Astrocyte of the hippocampus (primary cell): ENCODE measurements at regions not wholly inside any gene's neighbourhood (a gene's known extent, or its start where the extent isn't known, plus 50 kb on each side); places are given as distances from the start of the nearest gene placed in this dataset.
"Not testable (repeated sequence)": the region's sequence is repeated elsewhere in the genome, so short reads cannot be mapped to it uniquely, and the experiment has no call there.

Experiments
- DNase-seq: peaks from one replicate; pipeline ENCODE4 v3.0.0; 2011; ENCODE audit warnings: low read depth, low spot score

DNA sequence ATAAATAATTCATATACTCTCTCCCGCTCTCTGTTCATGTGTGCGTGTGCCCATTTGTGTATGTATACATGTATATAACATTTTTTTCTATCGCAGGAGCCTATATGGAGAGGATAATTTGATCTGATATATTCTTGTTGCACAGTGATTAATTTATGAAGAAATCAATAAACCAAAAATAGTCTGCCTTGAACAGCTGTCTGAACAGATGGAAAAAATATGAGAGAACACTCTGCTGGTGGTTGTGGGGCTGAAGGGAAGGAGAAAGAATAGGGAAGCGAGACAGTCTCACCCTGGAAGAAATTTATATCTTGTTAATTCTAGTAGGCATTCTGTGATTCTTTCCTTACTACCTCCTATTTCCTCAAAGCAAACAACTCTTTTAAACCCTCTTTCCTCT lies 96.6 kb upstream of the B3GAT2 start:
- DNase-seq, result no peak

DNA sequence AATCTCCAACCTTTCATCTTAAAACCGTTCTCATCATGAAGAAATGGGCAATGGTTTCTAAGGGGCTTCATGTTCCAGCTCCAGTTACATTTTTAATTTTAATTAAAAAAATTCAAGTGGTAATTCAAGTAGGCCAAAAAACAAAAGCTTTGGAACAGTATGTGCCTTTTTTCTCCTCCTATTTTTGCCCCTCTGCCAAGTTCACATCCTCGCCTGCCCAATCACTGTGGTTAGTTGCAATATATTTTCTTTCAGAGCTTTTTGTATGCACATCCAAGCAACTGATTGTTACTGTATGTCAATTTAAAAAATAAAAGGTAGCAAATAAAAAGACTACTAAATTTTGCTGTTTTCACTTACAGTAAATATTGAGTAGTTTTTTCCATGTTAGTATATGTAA lies 99.8 kb upstream of the B3GAT2 start:
- no peak for DNase-seq

DNA sequence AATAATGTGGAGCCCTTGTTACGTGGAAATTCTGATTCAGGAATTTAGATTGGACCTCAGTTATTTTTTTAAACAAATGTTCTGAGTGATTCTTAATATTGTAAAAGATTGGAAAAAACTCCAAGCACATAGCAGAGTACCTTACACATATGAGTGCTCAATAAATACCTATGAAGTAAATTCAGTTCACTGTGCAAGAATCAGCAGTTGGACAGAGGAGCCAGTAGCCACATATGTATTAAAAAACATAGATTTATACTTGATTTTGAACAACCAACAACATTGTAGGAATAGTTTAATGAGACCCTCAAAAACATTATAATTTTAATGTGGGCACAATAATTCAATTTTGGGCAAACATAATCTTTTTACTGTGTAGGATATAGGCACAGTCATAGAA lies 109.3 kb upstream of the B3GAT2 start:
- no peak for DNase-seq

DNA sequence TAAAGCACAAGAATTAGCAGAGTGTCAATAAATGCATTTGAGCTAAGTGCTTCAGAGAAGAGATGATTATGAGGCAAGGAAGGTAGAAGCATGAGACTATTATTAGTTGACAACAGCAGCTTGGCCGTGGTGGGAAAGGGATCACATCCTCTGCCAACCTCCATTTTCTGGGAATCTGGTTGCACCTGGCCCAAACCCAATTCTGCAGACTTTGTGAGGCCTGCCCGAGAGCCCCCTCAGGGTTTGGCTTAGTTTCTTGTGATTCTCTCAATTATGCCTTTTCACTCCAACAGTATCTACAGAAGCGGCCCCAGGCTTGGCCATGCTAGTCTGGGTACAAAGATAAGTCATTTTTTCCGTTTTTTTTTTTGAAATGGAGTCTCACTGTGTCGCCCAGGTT lies 111.0 kb upstream of the B3GAT2 start:
- no peak for DNase-seq

DNA sequence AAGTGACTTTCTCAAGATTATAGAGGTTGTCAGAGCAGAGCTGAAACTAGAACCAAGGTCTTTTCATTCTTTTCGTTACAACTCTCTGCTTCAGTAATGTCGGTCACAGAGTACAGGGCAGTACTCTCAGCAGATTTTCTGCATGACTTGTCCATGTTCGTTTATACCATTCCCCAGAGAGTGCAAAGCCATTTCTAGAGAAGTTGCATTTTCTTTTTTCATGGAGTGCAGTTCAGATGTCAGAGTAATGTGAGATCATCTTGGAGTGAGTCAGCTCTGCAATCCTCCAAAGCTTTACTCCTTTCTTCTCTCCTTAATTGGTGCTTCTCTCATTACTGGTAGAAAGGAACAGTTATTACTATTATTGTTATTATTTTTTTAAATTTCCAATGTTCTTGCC lies 115.6 kb upstream of the B3GAT2 start:
- DNase-seq, result peak; percentile 46

DNA sequence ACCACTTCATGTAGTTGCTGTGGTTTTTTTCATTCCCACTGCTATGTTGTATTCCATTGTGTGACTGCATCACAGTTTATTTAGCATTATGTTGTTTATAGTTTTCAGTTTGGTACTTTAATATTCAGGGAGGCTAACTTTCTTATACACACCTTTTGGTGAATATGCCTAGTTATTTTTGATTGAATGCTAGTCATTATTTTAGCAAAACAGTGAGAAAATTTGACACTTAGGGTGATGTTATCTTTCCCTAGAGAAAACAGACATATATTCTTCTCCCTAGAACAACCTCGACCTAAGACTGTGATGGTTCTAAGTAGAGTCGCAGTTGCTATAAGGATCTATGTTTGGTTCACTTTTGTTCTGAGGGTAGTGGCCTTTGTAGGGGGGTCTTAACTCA lies 120.8 kb upstream of the B3GAT2 start:
- no peak for DNase-seq

DNA sequence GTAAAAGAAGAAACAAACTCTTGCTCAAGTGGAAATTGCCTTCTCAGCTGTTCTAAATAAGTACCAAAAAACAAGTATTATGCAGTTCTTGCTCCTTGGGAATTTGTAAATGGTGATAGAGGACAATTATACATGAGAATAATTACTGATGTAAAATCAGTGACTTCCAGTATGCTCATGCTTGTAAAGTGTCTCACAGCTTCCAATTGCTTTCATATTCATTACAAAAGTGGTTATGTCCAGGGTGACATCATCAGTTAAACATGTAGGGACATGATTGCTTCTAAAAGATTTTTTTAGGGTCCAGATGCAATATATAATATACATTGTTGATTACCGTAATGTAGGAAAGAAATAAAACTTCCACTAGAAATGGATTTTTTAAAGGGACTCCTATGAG lies 122.8 kb upstream of the B3GAT2 start:
- peak; percentile 46 for DNase-seq

DNA sequence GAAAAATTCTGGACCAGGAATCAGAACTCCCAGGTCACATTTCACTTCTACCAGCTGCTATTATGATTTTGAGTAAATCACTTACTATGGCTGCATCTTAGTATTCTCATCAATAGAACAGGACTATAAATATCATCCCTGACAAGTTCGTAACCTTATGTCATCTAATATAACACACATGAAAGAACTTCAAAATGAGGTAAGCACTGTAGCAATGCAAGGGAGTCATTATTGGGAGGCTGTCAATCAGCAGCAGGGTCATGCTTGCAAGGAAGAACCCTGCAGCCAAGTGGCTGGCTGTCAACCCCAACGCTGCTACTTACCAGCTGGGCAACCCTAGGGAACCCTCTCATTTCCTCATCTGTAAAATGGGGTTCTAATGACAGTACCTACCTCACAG lies 123.3 kb upstream of the B3GAT2 start:
- peak; percentile 3 for DNase-seq

DNA sequence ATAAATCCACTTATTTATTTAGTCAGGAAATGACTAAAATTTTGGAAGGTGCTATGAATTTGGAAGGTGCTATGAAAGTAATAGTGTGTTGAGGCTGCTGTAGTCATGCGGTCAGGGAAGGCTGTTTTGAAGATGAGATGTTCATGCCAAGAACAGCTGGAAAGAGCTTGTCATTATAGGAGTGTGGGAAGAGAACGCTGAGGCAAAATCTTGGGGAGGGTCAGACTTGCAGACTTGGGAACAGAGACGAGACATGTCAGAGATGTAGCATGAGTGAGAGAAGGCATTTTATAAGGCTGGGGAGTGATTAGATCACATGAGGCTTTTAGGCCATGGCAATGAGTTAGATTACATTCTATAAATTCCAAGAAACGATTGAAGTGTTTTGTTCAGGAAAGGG lies 124.0 kb upstream of the B3GAT2 start:
- DNase-seq, result peak; percentile 24

DNA sequence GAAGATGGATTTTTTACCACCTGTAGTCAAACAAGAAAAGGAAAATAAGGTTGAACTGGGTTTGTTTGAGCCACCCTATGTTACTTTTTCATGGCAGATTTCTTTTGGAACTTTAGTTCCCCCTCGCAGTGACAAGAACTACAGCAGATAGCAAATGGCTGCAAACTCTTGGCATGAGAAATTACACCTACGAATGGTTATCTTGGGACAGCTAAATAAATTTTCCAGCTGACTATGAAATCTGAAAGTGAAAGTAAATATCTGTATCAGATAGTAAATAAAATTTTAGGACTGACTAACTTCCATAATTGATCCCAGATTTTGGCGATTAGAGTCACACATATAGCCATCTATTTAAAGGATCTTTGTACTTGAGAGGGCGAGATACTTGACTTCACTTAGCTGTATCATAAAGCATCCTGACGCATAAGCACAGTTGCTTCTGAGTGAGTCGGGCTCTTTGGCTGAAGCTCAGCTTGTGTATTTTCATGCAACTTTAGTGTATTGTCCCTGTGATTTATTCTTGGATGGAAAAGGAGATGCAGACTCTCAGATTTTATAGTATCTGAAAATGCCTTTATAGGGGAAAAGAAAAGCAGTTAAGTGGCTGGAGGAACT lies 125.3 kb upstream of the B3GAT2 start:
- DNase-seq, result peak; percentile 29

DNA sequence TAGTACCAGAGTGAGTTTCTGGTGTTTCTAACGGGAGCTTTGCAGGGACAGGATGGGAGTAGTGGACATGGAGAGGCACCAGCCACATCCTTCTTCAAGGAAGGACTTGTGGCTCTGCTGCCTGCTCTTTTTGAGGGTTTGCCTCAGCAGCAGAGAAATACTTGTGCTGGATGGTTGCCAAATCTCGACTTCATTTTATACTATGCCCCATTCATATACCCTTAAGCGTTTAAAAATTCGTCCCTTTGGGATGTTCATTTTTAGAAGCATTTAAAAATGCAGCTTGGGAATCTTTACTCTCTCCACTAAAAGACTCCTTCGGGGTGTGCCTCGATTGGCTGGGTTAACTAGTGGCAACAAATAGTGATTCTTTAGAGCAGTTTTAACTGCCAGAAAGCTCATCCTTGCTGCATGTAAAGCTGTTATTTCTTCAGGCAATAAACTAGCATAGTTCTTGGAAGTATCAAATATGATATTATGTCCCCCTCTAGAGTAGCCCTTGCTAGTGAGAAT lies 126.5 kb upstream of the B3GAT2 start:
- DNase-seq, result peak; percentile 9

DNA sequence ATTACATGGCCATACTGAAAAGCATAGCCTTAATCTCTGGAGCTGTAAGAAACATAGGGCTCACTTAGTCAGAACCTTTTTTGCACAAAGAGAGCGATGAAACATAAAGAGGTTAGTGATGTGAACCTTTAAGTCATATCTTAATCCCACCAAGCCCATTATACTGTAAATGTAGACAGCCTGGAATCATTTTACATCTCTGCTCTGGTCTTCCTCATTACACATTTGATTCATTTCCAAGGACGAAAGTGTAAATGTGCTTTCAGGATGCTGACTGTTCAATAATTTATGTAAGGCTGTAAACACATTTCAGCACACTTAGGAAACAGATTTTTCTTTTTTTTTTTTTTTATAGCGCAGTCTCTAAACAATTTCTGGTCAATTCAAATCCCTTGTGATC lies 131.3 kb upstream of the B3GAT2 start:
- DNase-seq, result no peak

DNA sequence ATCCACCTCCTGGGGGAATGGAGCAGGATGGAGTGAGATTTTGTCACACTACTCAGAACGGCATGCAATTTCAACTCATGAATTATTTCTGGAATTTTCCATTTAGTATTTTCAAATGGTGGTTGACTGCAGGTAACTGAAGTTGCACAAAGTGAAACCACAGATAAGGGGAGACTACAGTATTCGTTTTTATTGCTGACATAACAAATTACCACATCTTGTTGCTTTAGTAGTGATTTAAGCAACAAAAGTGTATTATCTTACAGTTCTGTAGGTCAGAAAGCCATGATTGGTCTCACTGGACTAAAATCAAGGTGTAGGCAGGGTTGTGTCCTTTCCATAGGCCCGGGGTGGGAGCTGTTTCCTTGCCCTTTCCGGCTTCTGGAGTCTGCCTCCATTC lies 133.4 kb upstream of the B3GAT2 start:
- DNase-seq, result no peak

DNA sequence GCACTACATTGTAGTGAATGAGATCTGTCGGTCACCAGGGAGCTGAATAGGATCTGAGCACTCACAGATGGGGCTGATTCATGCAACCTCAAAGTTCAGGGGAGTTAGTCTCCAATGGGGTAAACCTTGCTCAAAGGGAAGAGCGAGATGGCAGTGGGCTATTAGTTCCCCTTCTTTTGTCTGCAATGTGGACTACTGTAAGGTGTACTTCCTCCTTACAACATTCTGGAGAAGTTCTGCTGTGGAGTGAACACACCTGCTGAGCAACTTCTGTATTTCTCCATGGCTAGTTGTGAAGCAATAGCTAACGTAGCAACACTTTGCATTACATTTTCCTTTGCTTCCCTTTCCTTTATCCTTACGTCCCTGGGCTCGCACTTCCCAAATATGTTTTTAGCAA lies 134.3 kb upstream of the B3GAT2 start:
- no peak for DNase-seq

DNA sequence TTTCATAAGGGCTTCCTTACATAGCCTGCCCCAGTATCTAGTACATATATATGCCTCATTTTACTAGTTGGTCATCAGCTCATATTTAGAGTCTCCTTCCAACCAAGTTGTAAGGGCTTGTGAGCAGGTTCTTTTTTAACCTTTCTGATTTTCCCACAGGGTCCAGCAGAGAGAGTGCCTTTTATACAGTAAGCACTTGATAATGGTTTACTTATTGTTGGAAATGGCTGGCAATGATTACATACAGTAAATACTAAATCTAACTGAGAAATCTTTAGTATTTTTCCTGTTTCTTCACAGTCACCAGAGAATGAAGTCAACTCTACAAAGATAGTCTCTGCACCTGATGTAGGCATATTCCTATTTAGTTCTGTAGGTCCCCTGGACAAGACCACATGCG lies 135.1 kb upstream of the B3GAT2 start:
- DNase-seq, result no peak

DNA sequence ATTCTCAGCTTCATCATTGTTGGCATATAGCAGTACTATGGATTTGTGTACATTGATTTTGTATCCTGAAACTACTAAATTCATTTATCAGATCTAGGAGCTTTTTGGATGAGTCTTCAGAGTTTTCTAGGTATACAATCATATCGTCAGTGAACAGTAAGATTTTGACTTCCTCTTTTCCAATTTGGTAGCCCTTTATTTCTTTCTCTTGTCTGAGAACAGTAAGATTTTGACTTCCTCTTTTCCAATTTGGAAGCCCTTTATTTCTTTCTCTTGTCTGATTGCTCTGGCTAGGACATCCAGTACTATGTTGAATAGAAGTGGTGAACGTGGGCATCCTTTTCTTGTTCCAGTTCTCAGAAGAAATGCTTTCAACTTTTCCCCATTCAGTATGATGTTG lies 140.4 kb upstream of the B3GAT2 start:
- DNase-seq, result not testable (repeated sequence)

DNA sequence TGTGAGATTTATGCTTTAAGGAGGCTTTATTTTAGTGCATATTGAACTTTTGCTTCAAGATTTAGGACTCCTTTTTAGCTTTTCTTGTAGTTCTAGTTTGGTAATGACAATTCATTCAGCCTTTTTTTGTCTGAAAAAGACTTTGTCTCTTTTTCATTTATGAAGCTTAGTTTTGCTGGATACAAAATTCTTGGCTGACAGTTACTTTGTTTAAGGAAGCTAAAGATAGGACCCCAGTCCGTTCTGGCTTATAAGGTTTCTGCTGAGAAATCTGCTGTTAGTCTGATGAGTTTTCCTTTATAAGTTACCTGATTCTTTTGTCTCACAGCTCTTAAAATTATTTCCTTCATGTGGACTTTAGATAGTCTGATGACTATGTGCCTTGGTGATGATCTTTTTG lies 142.8 kb upstream of the B3GAT2 start:
- no peak for DNase-seq

DNA sequence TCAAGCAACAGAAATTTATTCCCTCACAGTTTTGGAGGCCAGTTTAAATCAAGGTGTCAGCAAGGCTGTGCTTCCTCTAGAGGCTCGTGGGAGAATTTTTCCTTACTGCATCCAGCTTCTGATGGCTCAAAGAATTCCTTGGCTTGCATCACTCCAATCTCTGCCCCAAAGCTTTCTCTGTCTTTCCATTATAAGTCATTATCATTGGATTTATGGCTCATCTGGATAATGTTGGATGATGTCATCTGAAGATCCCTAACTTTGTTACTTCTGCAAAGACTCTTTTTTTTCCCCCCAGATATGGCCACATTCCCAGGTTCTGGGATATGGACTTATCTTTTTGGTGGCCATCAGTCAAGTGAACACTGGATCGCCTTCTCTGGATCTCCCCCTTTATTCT lies 146.3 kb upstream of the B3GAT2 start:
- no peak for DNase-seq

DNA sequence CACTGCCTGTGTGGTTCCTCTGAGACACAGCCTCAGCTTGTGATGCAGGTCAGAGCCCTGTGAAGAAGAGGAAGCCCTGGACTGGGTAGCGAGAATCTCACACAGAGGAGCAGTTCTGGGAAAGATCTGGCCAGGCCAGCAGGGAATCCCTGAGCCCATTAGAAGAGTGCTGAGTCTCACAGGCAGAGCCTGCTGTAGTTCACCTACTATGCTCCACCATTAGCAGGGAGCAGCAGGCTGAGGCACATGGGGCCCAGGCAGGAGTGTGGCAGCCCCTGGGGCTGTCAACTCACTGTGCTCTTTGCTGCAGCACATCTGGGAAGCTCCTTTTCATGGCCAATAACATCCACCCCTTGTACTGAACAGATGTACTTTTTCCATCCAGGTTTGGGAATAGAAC lies 146.8 kb upstream of the B3GAT2 start:
- no peak for DNase-seq

DNA sequence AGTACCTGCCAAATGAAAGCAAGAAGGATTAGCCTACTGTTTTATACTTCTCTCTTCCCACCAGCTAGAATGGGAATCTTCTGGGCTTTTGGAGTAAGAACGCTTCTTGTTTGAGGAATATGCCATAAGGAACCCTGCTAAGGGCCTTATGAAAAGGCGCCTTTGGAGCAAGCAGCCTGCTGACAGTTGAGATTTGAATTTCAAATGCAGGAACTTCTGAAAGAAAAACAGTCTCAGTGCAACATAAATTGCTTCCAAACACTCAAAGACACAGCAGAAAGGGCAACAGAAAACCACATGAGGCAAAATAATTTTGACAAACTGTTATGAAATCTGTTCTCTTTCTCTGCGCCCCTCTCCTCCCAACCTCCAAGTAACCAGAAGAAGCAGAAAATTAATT lies 149.4 kb upstream of the B3GAT2 start:
- DNase-seq, result no peak

DNA sequence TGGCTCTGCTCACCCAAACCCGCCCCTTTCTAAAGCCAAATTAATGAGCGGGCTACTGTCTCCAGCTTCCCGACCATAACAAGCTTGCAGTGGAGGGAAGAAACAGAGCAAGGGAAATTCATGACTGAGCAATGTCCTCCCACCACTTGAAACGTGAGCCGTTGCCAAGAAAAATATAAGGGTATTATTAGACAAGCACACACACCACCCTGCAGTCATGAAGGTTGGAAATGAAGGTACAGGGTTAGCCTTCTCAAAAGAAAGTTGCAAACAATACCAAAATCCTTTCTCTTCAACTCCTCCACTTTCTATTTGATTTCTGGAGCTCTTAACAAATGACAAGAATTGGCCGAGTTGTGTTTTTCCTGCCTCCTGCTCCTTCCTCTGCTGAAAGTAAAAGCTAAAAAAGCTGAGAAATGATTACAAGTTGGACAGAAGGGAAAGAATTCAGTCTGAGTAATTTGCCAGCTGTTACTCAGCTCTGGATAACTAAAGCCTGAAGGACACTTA lies 151.1 kb upstream of the B3GAT2 start:
- DNase-seq, result peak; percentile 93

DNA sequence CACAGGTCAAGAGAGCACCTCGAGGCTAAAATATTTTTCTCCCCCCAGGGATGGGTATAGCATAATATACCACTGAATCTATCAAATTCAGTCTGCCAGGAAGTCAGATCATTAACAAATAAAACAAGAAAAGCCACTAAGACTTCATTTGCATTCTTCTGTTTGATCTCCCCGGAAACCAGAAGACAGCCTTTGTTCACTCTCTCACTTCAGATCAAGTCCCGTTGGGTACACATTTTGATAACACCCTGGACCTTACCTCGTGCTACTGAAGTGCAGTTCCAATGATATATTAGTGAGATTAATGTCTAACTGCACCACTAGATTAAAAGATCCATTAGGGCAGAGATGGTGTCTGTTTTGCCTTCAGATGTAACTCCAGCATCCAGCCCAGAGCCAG lies 157.7 kb upstream of the B3GAT2 start:
- DNase-seq, result no peak

DNA sequence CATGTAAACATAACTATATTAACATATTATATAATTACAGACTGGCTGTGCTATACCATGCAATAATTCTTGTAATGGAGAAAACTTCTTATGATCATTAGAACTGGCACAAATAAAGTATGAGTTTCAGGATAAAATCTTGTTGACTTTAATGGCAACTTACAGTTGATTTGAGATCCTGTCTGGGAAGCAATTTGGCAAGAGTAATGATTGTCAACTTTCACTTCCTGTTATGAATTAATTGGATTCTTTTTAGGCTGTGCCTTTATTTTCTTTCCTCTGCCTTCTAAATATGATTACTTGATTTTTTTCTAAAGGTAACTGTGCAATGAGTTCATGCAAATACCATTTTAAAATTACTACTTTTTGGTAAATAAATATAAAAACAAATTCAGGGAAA lies 158.1 kb upstream of the B3GAT2 start:
- DNase-seq, result no peak

DNA sequence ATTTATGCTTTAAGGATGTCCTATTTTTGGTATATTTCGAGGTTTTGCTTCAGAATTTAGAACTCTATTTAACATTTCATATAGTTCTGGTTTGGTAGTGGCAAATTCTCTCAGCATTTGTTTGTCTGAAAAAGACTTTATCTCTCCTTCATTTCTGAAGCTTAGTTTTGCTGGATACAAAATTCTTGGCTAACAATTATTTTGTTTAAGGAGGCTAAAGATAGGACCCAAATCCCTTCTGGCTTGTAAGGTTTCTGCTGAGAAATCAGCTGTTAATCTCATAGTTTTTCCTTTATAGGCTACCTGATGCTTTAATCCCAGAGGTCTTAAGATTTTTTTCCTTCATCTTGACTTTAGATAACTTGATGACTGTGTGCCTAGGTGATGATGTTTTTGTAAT lies 162.7 kb upstream of the B3GAT2 start:
- no peak for DNase-seq
